MCF 10A (cell line): ENCODE measurements at regions not wholly inside any gene's neighbourhood (a gene's known extent, or its start where the extent isn't known, plus 50 kb on each side); places are given as distances from the start of the nearest gene placed in this dataset.

Experiments
- BruUV-seq: library from RNA; stranded (reverse); fragments of 400-500 nt; replicated peaks from 2 replicates; lab custom pipeline; 2021; lab: Mats Ljungman, UMichigan
- CTCF ChIA-PET: fragments of 300-600 bp; sonication (Branson Sonifier 250); formaldehyde crosslinking; extraction: SDS; loops from one replicate; lab custom pipeline; 2021; ENCODE audit warnings: antibody characterized with exemption, inconsistent platforms; lab: Yijun Ruan, JAX
- POLR2A ChIA-PET: fragments of 300-600, 350-650 bp; sonication (Branson Sonifier 250); formaldehyde crosslinking; extraction: SDS; loops from one replicate; lab custom pipeline; 2020; ENCODE audit warnings: antibody characterized with exemption, inconsistent platforms; lab: Yijun Ruan, JAX
- DNase-seq: peaks from one replicate; pipeline ENCODE4 v3.0.0-alpha.2; 2018; ENCODE audit not compliant: unreplicated experiment
- H3K27ac Mint-ChIP-seq: one replicate; pipeline ENCODE4 v1.8.0; 2022; ENCODE audit warnings: mild to moderate bottlenecking, low read depth, mixed read lengths; ENCODE audit not compliant: unreplicated experiment
- H3K27me3 Mint-ChIP-seq: one replicate; pipeline ENCODE4 v1.8.0; 2022; ENCODE audit warnings: mixed read lengths; ENCODE audit not compliant: insufficient read depth, unreplicated experiment
- H3K36me3 Mint-ChIP-seq: one replicate; pipeline ENCODE4 v1.8.0; 2022; ENCODE audit warnings: mild to moderate bottlenecking, moderate library complexity, mixed read lengths; ENCODE audit not compliant: insufficient read depth, unreplicated experiment
- H3K4me1 Mint-ChIP-seq: one replicate; pipeline ENCODE4 v1.8.0; 2022; ENCODE audit warnings: mixed read lengths; ENCODE audit not compliant: insufficient read depth, unreplicated experiment
- H3K4me3 Mint-ChIP-seq: one replicate; pipeline ENCODE4 v1.8.0; 2022; ENCODE audit warnings: mild to moderate bottlenecking, moderate library complexity, mixed read lengths; ENCODE audit not compliant: unreplicated experiment
- H3K9me3 Mint-ChIP-seq: one replicate; pipeline ENCODE4 v1.8.0; 2022; ENCODE audit warnings: mixed read lengths; ENCODE audit not compliant: unreplicated experiment
- CTCF ChIP-seq: fragments of 200-600 bp; IDR thresholded peaks from one replicate; pipeline ENCODE4 v1.8.0; 2022; ENCODE audit warnings: antibody characterized with exemption, mild to moderate bottlenecking; ENCODE audit not compliant: unreplicated experiment
- intact Hi-C: fragments of 100-400 bp; cut with micrococcal nuclease; formaldehyde crosslinking; loops from 2 replicates; pipeline ENCODE4 v1.14.1; 2022

- BruUV-seq, result no TSS peak
These were observed 105.1 kb upstream of the STT3B start for GRCh38 chr3:31427623-31428022.

GRCh38 chr3:31431321-31431720 lies 101.4 kb upstream of the STT3B start:
- intact Hi-C loops, result no loop called here
- DNase-seq, result no peak
- no peak overlapping the region for H3K4me3 Mint-ChIP-seq
- CTCF ChIA-PET, result no interaction called here
- H3K27ac Mint-ChIP-seq, result no peak overlapping the region
- H3K9me3 Mint-ChIP-seq, result peaks cover 17% of the 10 kb centered on the region
- POLR2A ChIA-PET, result interaction anchor here (0.5 kb wide), 1 partner anchor 15 kb away, joined by 3 read pairs; no protein-coding TSS in a partner anchor
- no peak for TF ChIP-seq CTCF
- peaks cover 6% of the 10 kb centered on the region for H3K4me1 Mint-ChIP-seq
- BruUV-seq, result no TSS peak
- no peaks in the 10 kb centered on the region for H3K36me3 Mint-ChIP-seq
- H3K27me3 Mint-ChIP-seq, result no peaks in the 10 kb centered on the region

More at GRCh38 chr3:31427623-31428022, 105.1 kb upstream of the STT3B start:
- TF ChIP-seq CTCF, result no peak
- intact Hi-C loops, result no loop called here
- no peak overlapping the region for H3K27ac Mint-ChIP-seq
- no peaks in the 10 kb centered on the region for H3K4me1 Mint-ChIP-seq
- H3K9me3 Mint-ChIP-seq, result peaks cover 22% of the 10 kb centered on the region
- ChIA-PET CTCF (no interaction called here), POLR2A (interaction anchor here (0.8 kb wide), 1 partner anchor 105 kb away, joined by 3 read pairs; the partner anchor contains the start of gene STT3B)
- DNase-seq, result no peak
- no peak overlapping the region for H3K4me3 Mint-ChIP-seq
- no peaks in the 10 kb centered on the region for H3K27me3 Mint-ChIP-seq
- H3K36me3 Mint-ChIP-seq, result no peaks in the 10 kb centered on the region

- no peak for TF ChIP-seq CTCF
- Mint-ChIP-seq H3K4me1 (peaks cover 6% of the 10 kb centered on the region), H3K27me3 (no peaks in the 10 kb centered on the region), H3K27ac (no peak overlapping the region), H3K9me3 (peaks cover 26% of the 10 kb centered on the region), H3K36me3 (no peaks in the 10 kb centered on the region), H3K4me3 (no peak overlapping the region)
- no peak for DNase-seq
- CTCF ChIA-PET, result interaction anchor here (0.6 kb wide), 1 partner anchor 15 kb away, joined by 3 read pairs; no protein-coding TSS in a partner anchor
- POLR2A ChIA-PET, result no interaction called here
- intact Hi-C loops, result no loop called here
- no TSS peak for BruUV-seq
These were observed 99.6 kb upstream of the STT3B start for GRCh38 chr3:31432897-31433678.

GRCh38 chr3:31433679-31433992 lies 99.1 kb upstream of the STT3B start:
- CTCF ChIA-PET, result interaction anchor here (0.6 kb wide), 1 partner anchor 14 kb away, joined by 3 read pairs; no protein-coding TSS in a partner anchor
- Mint-ChIP-seq H3K4me1 (peaks cover 6% of the 10 kb centered on the region), H3K9me3 (peaks cover 20% of the 10 kb centered on the region), H3K27me3 (no peaks in the 10 kb centered on the region), H3K27ac (no peak overlapping the region), H3K36me3 (no peaks in the 10 kb centered on the region), H3K4me3 (no peak overlapping the region)
- intact Hi-C loops, result no loop called here
- TF ChIP-seq CTCF, result no peak
- no TSS peak for BruUV-seq
- DNase-seq, result no peak
- POLR2A ChIA-PET, result no interaction called here
